D721Med (cell line): ENCODE measurements at regions not wholly inside any gene's neighbourhood (a gene's known extent, or its start where the extent isn't known, plus 50 kb on each side); places are given as distances from the start of the nearest gene placed in this dataset.

Experiments used
- DNase-seq: peaks from one replicate; pipeline ENCODE4 v3.0.0; 2011; ENCODE audit warnings: low spot score; ENCODE audit not compliant: insufficient read length
- FAIRE-seq: peaks from 2 replicates; lab custom pipeline; 2011; peaks lifted over from hg19 to GRCh38; lab: Jason Lieb, UNC
- CTCF ChIP-seq: IDR thresholded peaks from 2 replicates; pipeline ENCODE4 v1.5.1; 2012; ENCODE audit warnings: mild to moderate bottlenecking, control low read depth; ENCODE audit not compliant: insufficient read depth; ENCODE audit errors: missing control alignments

- FAIRE-seq (no peak), DNase-seq (no peak)
- no peak for TF ChIP-seq CTCF
Observed at GRCh38 chr9:86512929-86513328, 158.7 kb upstream of the TUT7 start.

- TF ChIP-seq CTCF: no peak
- no peak for FAIRE-seq
- DNase-seq: no peak
Observed at GRCh38 chr9:86511614-86512360, 157.6 kb upstream of the TUT7 start.

GRCh38 chr9:86508208-86508903, 154.1 kb upstream of the TUT7 start:
- FAIRE-seq (no peak), DNase-seq (no peak)
- no peak for TF ChIP-seq CTCF

GRCh38 chr9:86507212-86507630, 153.0 kb upstream of the TUT7 start:
- no peak for TF ChIP-seq CTCF
- FAIRE-seq (no peak), DNase-seq (no peak)

- FAIRE-seq (no peak), DNase-seq (no peak)
- no peak for TF ChIP-seq CTCF
Observed at GRCh38 chr9:86503942-86504341, 149.7 kb upstream of the TUT7 start.

GRCh38 chr9:86503314-86503713, 149.1 kb upstream of the TUT7 start:
- FAIRE-seq: no peak
- no peak for DNase-seq
- no peak for TF ChIP-seq CTCF
